ENCODE measurements at regions not wholly inside any gene's neighbourhood (a gene's known extent, or its start where the extent isn't known, plus 50 kb on each side); places are given as distances from the start of the nearest gene placed in this dataset.

DNA sequence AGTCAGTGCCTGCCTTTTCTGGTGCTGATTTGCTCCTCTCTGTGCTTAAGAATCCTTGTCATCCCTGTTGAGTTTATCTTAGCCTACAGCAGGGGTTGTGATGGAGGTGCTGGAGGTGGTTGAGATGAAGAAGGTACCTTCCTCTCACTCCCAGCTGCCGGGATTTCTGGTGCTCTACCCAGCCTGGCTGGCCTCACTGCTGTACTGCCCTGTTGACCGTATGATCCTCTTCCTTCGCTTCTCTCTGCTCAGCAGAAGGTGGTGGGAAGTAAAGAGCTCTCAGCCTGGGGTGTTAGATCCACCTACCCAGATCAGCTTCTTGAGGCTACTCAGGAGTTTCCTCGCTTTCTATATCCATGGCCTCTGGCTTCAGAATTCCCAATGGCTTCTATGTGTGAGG, 101.0 kb upstream of the NXT1 start:
- no peak for FAIRE-seq

DNA sequence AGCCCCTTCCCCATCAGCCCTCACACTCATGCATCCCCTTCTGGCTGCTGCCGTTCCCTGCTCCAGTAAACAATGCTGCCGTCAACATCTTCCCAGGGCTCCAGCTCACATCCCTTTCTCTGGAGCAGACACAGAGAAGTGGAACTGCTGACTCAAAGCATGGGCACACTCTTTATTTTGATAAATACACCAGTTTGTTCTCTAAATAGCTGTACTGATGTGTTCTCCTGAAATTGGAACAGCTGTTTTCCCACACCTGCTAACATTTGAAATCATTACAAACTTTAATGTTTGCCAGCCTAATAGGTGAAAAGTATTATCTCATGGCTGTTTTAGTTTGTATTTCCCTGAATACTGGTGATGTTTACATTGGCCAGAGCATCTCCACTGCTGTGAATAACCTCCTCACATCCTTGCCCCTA, 102.1 kb upstream of the NXT1 start:
- FAIRE-seq: no peak

DNA sequence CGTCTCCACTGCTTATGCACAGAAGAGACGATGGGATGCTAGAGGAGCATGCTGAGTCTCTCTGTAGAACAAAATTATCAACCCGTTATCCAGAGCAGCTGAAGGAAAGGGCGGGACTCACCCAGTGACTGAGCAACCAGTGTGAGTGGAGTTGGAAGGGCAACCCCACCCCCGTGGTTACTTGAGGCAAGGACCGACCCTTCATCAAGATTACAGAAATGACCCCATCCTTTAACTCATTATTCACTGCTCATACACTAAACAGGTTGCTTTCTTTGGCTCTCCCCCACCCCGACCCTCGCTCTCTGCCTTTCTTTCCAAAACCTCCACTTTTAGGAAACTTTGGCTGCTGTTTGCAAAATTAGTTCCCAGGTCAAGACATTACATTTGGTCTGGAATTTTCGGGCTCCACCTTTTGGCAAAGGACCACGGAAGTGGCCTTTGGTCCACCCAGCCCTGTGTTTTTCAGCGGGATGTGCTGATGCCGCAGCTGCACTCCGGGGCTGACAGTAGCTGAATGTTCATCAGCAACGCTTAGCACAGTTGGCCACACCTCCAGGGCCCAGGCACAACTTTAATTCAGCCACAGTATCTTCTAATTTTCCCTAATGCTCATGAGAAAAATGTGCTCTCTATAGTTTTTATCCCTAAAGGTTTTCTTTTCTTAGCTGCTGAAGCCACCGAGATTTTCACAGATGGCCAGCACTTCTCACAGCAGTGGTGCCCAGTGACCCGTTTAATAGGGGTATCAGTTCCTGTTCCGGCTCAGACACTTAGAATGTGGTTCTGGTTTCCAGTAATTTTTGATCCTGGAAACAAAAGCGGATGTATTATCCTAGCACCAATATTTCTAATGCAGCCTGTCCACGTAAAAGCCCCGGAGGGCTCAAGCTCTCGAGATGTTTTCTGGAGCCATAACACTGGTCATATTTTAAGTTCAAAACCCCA, 103.6 kb upstream of the NXT1 start:
- FAIRE-seq: no peak

DNA sequence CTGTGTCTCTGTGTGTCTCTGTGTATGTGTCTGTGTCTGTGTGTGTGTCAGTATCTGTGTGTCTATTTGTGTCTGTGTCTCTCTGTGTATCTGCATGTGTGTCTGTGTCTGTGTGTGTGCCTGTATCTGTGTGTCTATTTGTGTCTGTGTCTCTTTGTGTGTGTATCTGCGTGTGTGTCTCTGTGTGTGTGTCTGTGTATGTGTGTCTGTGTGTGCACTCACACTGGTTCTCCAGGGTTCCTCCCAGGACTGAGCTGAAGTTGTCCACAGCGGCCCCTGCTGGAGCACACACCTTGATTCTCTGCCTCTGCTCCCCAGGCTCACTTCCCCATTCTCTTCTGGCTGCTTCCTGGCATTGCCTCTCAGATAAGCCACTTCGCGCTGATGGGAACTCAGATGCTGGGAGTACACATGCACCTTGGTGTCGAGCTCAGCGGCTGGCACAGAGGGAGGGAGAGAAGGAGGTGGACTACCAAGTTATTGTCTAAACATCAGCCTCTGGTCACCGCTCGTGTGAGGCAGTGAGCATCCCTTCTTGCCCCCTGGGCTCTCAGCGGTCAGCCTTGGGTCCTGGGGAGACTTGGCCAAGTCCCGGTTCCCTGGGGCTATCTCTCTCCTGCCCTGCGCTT, 104.9 kb upstream of the NXT1 start:
- FAIRE-seq: no peak

DNA sequence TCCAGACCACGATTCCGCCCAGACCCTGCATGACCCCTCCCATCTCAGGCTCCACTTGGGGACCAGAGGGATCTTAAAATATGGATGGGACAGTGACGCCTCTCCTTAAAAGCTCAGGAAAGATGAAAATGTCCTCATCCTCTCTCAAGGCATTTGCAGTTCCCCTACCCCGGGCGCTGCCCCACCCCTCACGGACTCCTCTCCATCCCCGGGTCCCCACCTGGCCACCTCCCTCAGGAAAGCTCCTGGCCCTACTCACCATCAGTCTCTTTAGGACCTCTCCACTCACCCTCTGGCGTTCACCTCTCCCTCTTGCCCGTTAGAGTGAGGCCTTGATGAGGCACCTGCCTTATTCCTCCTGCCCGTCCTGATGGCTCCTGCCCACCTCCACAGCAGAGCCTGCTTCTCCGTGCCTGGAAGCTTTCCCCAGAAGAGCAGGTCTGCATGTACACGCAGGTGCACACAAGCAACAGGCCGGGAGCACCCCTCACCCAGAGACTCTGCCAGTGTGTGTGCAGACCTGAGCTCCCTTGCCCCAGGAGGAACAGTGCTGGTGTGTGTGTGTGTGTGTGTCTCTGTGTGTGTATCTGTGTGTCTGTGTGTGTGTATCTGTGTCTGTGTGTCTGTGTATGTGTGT, 105.6 kb upstream of the NXT1 start:
- no peak for FAIRE-seq

DNA sequence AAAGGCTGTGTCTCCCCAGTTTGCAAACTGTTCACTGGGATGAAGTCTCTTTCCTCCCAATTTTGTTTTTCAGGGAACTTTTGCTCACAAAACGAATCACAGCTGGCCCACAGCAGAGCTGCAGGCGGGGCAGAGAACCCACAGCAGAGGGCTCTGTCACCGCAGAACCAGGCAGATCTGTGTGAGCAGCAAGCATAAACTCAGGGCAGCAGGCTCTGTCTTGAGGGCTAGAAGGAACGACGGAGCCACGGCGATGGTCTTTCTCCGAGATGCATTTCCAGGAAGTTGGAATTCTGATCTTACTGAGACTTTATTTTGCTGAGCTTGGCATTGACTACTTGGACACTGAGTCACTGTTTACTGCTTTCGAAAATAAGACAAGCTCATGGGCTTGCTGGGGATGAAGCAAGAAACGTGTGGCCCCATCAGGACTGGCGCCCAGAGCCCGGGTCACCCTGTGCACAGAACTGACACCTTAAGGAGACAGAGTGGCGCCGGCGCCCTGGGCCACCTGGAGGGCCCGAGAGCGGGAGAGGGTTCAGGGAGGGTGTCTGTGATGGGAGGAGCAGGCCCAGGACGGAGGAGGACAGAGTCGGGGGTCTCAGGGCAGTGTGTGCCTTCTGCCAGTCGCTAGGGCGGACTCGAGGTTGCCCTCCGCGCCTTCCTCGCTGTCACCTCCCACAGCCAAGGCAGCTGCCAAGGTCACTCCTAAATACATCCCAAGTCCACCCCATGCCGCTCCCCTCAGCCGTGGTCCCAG, 106.3 kb upstream of the NXT1 start:
- FAIRE-seq: no peak

DNA sequence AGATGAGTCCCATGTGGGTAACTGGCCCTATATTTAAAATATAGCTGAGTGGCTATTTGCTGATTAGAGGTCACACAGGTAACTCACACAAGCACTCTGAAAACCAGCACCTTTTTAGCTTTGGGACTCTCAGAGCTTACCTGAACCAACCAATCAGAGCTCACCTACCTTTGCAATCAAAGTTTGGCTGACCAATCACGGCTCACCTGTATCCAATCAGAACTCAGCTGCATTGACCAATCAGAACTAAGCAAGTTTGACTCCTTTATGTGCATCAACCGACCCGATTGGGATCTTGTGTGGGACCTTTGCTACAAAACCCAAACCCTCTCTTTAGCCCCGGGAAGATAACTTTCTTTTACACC, 106.8 kb upstream of the NXT1 start:
- FAIRE-seq: no peak

DNA sequence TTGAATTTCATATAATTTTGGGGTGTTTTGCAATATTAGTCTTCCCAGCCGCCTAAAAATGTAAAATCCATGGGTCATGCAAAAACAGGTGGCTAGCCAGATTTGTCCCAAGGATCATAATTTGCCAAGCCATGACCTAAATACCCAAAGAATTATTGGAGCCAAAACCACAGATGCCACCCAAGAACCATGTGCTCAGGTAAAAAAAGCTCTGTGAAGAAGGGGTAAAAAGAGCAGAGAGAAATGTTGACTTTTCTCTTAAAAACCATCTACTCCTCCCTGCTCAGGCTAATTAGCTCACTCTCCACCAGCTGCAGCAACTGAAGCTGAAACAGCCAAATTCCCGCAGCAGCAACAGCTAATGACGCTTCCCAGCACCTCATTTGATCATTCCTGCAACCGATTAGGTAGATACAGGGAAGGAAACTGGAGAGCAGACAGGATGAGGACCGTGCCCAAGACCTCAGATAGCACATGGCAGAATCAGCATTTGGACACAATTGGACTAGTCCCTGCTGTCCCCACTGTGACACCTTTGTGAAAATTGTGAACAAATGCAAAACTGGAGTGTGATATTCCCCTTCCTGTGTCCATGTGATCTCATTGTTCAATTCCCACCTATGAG, 107.9 kb upstream of the NXT1 start:
- FAIRE-seq: no peak

DNA sequence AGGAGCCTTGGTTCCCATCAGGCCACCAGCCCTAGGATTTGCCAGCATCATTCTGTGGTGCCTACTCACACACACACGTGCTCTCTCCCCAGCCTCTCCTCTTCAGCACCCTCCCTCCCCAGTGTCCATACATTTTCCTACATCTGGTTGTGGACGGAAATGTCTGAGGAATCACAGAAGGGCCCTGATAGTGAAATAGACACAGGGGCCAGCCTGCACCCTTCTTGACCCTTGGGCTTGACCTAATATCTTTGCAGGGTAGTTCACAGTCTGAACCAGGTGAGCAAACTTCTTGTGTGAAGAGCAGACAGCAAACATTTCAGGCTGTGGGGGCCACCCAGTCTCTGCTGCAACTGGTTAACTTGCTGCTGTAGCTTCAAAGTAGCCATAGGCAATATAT, 108.5 kb upstream of the NXT1 start:
- FAIRE-seq: no peak

DNA sequence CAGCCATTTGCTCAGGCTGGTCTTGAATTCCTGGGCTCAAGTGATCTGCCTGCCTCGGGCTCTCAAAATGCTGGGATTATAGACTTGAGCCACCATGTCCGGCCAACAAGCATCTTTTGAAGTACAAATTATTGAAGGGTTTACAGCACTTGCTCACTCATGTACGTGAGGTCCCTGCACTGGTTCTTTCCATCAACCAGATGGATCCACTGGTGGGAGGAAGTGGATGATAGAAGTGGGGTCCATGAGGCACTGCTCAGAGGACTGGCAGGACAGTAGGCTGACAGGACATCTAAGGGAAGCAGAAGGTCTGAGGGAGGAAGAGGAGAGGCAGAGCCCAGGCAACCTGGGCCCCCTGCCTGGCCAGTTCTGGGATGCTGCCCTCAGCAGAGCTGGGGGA, 109.2 kb upstream of the NXT1 start:
- no peak for FAIRE-seq

DNA sequence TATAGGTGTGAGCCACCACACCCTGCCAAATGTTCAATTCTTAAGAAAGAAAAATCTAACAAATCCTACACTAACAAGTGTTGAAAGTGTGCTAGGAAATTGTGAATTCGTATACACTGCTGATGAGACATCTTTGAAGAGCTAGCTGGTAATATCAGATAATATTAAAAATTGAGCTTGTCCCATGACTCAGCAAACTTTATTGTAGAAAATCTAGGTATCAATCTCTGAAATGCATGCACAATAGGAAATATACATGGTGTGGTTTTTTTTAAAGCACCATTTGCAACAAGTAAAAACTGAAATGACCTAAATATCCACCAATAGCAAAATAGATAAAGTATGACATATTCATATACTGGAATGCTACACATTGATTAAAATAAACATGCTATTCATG, 110.1 kb upstream of the NXT1 start:
- no peak for FAIRE-seq

DNA sequence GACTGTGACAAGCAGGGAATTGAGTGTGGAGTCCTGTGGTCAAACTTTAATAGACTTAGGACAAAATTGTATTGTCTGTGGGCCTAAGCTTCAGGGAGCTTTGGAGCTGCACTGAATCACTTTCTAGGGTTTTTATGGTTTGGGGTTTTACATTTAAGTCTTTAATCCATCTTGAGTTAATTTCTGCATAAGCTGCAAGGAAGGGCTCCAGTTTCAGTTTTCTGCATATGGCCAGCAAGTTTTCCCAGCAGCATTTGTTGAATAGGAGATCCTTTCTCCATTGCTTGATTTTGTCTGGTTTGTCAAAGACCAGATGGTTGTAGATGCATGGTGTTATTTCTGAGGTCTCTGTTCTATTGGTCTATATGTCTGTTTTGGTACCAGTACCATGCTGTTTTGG, 113.4 kb upstream of the NXT1 start:
- FAIRE-seq: no peak

DNA sequence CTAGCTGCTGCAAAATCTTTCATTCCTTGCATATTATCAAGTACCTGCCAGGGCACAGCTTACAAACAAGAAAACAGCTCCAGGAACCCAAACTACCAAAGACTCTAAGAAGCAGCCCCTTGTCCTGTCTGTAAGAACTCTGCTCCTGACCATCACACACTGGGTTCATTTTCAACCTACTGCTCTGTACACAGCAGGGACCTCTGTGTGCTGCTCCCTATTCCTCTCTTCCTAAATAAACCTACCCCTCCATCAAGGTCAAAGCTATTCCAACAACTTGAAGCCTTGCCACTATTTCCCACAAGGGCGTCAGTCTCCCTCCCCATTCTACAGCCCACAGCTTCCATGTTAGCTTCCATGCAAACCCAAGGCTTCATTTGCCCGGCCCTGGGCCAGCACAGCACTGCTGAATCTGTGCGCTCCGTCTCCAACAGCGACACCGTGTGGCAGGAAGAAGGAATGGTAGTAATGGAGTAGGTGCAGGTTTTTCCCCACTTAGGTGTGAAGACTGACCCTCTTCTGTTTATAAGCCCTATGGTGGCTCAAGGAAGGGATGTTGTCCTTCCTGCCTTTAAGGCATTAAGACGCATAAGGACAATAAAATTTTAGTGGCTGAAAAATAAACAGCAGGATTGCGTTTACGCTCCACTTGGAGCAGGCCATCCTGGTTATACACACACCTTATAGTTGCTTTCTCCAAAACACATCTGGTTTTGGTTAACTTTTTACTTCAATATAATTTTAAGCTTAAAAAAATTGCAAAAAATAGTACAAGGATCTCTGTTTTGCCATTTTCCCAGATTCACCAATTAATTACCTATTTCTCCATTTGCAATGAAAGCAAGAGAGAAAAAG, 115.2 kb upstream of the NXT1 start:
- no peak for FAIRE-seq

DNA sequence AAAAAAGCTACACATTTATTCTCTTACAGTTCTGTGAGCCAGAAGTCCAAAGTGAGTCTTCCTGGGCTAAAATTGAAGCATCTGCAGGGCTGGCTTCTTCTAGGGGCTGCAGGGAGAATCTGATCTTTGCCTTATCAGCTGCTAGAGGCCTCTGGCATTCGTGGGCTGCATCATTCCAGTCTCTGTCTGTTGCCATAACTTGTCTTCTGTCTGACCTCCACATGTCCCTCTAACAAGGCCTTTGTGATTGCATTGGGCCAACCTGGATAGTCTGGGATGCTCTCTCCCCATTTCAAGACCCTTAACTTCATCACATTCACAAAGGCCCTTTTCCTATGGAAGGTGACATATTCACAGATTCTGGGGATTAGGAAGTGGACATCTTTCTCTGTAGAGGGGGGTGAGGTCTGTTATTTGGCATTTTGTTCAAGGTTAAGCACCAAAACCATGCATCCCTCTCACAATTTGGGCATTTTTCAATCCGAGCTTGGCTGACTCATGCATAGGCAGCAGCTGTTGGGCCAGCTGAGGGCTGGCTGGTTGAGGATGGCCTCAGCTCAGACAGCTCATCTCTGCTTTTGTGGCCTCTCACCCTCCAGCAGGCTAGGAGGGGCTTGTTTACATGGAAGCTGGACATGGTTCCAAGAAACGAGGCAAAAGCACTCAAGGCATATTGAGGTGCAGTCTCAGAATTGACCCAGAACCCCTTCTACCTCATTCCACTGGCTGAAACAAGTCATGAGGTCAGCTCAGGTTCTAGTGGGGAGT, 116.1 kb upstream of the NXT1 start:
- FAIRE-seq: no peak

DNA sequence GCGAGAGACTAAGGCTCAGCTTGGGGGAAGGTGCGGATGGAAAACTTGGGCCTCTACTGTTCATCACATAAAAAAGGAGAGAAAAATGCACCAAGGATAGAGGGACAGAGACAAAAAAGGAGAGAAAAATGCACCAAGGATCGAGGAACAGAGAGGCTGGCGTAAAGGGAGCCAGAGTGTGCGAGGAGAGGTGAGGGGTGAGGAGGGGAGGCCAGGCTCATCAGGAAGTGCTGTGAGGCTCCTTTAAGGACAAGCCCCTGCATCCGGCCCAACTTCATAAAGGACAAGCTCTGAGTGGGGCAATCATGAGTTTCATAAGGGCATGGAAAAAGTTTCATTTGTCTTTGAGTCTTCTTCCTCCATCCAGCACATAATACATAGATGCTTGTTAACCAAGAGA, 117.2 kb upstream of the NXT1 start:
- FAIRE-seq: no peak

DNA sequence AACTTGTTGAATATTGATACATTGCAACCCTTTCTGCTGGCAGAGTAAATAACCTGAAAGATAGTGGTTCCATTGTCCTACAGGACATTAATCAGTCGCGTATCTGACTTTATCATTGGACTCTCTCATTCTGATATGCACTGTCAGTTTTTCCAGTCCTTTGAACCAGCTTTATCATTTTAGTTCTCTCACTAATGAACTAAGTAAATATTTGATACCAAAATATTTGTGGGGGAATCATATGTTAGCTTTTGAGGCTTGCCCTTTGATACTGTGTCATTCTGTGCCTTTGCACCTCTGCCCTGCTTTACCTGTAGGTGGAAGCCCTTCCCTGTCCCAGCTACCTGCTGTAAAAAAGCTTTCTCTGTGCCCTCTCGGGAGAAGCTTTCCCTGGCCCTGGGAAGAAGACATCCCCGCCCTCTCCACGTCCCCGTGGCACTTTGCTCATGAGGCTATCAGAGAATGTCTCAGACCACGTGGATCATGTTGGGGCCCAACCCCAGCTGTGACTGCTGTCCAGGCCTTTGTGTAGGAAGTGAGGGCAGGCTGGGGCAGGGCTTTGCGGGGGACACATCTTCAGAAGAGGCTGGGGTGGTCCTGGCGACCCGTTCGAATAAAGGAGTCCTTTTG, 117.8 kb upstream of the NXT1 start:
- FAIRE-seq: no peak

DNA sequence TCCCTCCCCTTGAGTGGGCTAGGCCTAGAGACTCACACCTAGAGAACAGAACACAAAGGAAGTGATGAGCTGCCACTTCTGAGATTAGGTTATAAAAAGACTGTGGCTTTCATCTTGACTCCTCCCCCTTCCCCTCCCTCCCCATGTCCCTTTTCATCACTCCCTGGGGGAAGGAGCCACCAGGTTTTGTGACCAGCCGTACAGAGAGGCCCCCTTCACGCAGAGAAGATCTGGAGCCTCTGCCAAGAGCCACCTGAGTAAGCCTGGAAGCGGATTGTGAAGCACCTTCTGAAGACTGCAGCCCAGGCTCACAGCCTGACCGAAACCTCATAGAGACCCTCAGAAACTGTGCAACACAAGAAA, 118.4 kb upstream of the NXT1 start:
- FAIRE-seq: no peak

DNA sequence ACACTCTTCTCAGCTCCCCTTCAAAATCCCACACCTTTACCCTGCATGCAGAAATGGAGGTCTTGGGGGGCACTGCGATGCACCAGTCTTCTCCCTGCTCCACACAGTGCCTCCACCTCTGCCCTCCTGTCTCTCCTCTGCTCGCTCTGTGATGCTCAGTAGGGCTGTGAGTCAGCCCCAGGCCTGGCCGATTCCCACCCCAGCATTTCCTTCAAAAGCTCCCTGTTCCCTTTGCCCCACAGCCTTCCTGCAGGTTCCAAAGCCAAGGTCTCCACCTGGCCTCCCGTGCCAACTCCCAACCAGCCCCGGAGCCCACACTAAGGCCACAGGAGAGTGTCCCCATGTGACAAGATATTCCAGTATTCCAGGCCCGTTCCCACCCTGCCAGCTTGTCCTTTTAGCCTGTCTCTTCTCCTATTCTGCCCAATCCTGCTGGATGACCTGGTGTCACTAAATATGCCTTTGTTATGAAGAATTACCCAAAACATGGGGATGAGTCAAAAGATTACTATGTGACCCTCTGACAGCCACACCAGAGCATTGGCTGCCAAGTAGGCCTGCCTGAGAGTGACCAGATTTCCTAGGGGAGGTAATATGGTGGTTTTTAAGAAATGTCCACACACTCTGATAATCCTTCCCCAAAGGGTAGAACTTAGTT, 118.9 kb upstream of the NXT1 start:
- no peak for FAIRE-seq

DNA sequence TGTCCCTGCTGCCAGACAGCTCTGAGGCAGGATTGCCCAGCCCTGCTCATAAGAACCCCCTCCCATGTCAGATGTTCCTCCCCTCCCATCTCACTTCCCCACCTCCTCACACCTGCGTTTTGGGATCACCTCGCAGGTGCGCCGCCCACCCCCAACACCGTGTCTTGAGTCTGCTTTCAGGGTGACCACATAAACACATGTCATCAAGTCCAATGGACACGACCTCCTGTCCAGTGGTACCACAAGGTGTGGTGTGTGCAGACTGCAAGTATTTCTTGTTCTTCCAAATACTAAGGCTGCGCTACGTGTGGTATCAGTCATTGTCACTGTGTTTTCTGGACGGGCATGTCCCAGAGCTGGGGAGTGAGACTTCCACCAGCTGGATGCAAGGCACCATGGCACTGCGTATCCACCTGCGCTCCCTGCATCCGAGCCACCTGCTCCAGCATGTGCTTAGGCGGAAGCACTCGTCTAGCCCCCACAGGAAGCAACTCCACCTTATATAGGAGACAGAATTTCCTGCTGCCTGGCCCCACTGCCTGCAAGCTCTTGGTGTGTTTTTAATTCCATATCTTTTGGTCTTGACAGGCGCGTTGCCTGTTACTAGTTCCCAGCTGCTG, 119.7 kb upstream of the NXT1 start:
- no peak for FAIRE-seq

DNA sequence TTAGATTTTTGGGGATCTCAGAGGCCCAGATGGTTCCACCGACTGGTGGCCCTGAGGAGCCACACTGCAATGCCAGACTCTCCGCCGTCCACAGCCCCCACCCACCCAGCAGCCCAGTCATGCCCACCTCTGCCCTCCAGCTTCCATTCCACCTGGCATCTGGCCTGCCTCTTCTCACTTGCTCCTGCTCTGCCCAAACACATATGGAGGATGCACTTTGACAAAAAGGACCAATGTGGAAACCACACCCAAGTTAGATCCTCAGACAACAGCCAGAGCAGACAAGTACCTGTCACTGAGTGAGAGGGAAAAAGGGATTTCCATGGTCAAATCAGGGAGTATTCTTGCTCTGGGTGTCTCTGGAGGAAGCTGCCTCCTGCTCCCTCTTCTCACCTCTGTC, 120.6 kb upstream of the NXT1 start:
- FAIRE-seq: no peak
